ENCODE measurements at regions not wholly inside any gene's neighbourhood (a gene's known extent, or its start where the extent isn't known, plus 50 kb on each side); places are given as distances from the start of the nearest gene placed in this dataset.

DNA sequence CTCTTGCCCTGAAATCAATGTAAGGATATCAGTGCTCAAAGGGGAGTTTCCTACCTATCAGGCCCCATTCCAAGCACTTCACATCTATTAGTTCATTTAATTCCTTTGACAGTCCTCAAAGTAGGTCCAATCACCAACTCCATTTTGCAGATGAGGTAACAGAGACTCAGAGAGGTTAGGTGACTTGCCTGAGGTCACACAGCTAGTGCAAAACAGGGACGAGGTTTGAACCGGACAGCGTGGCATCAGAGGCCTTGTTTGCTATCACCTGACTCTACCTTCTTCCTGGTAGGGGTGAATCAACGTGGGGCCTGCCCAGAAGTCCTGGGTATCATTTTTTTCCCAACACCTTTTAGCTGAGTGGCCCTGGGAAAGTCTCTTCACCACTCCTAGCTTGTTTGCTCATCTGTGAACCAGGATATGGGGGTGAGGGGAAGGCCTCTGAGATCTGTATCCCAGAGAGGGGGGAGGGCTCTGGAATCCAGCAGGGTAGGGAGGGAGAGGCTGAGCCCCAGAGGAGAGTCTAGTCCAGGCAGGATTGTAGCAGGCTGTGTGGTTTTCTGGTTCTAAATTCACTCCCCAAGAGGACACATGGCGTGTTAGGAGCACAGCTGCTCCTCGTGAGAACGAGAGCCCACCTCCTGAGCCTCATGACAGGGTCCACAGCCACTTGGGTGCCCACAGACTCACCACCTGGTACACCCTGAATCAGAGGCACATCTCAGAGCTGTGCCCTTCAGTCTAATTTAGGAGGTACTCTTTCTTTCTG lies 174.7 kb downstream of the MN1 start:
- Histone ChIP-seq H3K27ac (no peak overlapping the region), H3K36me3 (replicated peaks in 1 of 2) (no peaks in the 10 kb centered on the region), H3K9me3 (replicated peaks in 1 of 3) (no peaks in the 10 kb centered on the region), H3K4me1 (replicated peaks in 1 of 2) (no peaks in the 10 kb centered on the region), H3K4me3 (no peak overlapping the region), H3K27me3 (no peaks in the 10 kb centered on the region)
- no peak for DNase-seq
- 86 to 93% (median 90%) methylated on average over 7 of the region's 7 CpGs for WGBS, 4 donors
- intact Hi-C loops (cut with DNase I): no loop called here
- TF ChIP-seq CTCF (IDR thresholded peaks at IDR 0.05) (no peak), POLR2A (IDR thresholded peaks at IDR 0.05) (no peak)

DNA sequence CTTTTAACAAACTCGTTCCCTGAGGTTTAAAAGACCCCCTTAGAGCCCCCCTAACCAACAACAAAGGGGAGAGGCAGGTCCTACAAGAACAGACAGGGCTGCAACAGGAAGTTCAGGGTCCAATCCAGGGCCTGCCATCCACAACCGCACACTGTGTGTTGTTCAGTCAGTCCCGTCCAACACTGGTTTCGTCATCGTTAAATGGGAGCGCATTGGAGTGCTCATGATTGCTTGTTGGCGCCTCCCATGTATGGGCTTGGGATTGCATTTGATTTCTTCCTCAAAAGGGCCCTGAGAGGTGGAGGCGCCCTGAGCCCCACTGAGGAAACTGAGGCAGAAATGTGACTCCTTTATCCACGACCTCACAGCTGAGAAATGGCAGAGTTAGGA lies 174.1 kb downstream of the MN1 start:
- 85 to 88% (median 87%) methylated on average over 8 to 9 of the region's 9 CpGs for WGBS, 4 donors
- no peaks in the 10 kb centered on the region for H3K9me3 ChIP-seq (replicated peaks in 1 of 3)
- no peaks in the 10 kb centered on the region for H3K4me1 ChIP-seq (replicated peaks in 1 of 2)

DNA sequence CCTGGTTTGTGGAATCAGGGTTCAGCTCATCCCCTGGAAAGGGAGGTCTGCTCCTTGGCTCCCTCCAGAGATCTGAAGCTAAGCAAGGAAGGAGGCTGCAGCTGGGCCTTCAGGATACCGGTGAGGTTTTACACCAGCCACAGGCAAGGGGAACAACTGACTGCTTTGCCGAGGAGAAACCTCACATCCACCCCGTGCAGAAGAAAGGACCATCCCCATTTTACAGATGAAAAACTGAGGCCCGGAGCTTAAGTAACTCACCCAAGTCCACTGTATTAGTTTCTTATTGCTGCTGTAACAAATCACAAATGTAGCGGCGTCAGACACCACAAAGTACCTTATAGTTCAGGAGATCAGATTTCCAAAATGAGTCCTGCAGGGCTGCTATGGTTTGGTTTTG lies 173.7 kb downstream of the MN1 start:
- WGBS, 4 donors: 69 to 80% (median 75%) methylated on average over 6 of the region's 6 CpGs
- DNase-seq: no peak
- no peaks in the 10 kb centered on the region for H3K36me3 ChIP-seq (replicated peaks in 1 of 2)
- no peaks in the 10 kb centered on the region for H3K27me3 ChIP-seq
- H3K9me3 ChIP-seq (replicated peaks in 1 of 3): no peaks in the 10 kb centered on the region
- TF ChIP-seq POLR2A (IDR thresholded peaks at IDR 0.05) (no peak), CTCF (IDR thresholded peaks at IDR 0.05) (no peak)
- H3K4me3 ChIP-seq: no peak overlapping the region
- no peaks in the 10 kb centered on the region for H3K4me1 ChIP-seq (replicated peaks in 1 of 2)
- no peak overlapping the region for H3K27ac ChIP-seq
- intact Hi-C loops (cut with DNase I): no loop called here

More for the DNA sequence above, 174.1 kb downstream of the MN1 start:
- no peak overlapping the region for H3K4me3 ChIP-seq
- H3K36me3 ChIP-seq (replicated peaks in 1 of 2): no peaks in the 10 kb centered on the region
- no peak for DNase-seq
- TF ChIP-seq CTCF (IDR thresholded peaks at IDR 0.05): no peak
- TF ChIP-seq POLR2A (IDR thresholded peaks at IDR 0.05): no peak
- H3K27ac ChIP-seq: no peak overlapping the region
- H3K27me3 ChIP-seq: no peaks in the 10 kb centered on the region
- intact Hi-C loops (cut with DNase I): no loop called here

- Histone ChIP-seq H3K27ac (no peak overlapping the region), H3K4me3 (no peak overlapping the region), H3K36me3 (replicated peaks in 1 of 2) (no peaks in the 10 kb centered on the region), H3K4me1 (replicated peaks in 1 of 2) (no peaks in the 10 kb centered on the region), H3K9me3 (replicated peaks in 1 of 3) (no peaks in the 10 kb centered on the region), H3K27me3 (no peaks in the 10 kb centered on the region)
- DNase-seq: no peak
- 87 to 95% (median 91%) methylated on average over 8 of the region's 8 CpGs for WGBS, 4 donors
- intact Hi-C loops (cut with DNase I): no loop called here
- TF ChIP-seq CTCF (IDR thresholded peaks at IDR 0.05) (no peak), POLR2A (IDR thresholded peaks at IDR 0.05) (no peak)
These were observed 173.2 kb downstream of the MN1 start for GRCh38 chr22:27628341-27628740.

Measured in adrenal gland (tissue), 9 donors.